ENCODE measurements at regions not wholly inside any gene's neighbourhood (a gene's known extent, or its start where the extent isn't known, plus 50 kb on each side); places are given as distances from the start of the nearest gene placed in this dataset.

DNA sequence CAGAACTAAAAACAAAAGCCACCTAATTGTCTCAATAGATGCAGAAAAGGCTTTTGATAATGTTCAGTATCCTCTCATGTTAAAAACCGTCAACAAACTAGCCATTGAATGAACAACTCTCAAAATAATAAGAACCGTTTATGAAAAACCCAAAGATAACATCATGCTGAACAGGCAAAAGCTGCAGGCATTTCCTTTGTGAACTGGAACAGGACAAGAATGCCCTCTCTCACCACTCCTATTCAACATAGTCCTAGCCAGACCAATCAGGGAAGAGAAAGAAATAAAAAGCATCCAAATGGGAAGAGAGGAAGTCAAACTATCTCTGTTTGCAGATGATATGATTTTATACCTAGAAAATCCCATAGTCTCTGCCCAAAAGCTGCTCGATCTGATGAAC, 179.6 kb upstream of the EDNRB start:
- Histone ChIP-seq H3K36me3 (no peaks in the 10 kb centered on the region), H3K4me3 (no peak overlapping the region), H3K27me3 (no peaks in the 10 kb centered on the region), H3K9ac (ENCODE audit: low read depth in 2 of 2, low read length in 2 of 2) (no peak overlapping the region), H3K9me3 (no peaks in the 10 kb centered on the region), H3K4me1 (no peaks in the 10 kb centered on the region), H3K27ac (no peak overlapping the region)
- intact Hi-C loops (cut with DNase I) = no loop called here
- TF ChIP-seq, protein P1, sequence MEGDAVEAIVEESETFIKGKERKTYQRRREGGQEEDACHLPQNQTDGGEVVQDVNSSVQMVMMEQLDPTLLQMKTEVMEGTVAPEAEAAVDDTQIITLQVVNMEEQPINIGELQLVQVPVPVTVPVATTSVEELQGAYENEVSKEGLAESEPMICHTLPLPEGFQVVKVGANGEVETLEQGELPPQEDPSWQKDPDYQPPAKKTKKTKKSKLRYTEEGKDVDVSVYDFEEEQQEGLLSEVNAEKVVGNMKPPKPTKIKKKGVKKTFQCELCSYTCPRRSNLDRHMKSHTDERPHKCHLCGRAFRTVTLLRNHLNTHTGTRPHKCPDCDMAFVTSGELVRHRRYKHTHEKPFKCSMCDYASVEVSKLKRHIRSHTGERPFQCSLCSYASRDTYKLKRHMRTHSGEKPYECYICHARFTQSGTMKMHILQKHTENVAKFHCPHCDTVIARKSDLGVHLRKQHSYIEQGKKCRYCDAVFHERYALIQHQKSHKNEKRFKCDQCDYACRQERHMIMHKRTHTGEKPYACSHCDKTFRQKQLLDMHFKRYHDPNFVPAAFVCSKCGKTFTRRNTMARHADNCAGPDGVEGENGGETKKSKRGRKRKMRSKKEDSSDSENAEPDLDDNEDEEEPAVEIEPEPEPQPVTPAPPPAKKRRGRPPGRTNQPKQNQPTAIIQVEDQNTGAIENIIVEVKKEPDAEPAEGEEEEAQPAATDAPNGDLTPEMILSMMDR (IDR thresholded peaks at IDR 0.05) = no peak
- no peak for DNase-seq

DNA sequence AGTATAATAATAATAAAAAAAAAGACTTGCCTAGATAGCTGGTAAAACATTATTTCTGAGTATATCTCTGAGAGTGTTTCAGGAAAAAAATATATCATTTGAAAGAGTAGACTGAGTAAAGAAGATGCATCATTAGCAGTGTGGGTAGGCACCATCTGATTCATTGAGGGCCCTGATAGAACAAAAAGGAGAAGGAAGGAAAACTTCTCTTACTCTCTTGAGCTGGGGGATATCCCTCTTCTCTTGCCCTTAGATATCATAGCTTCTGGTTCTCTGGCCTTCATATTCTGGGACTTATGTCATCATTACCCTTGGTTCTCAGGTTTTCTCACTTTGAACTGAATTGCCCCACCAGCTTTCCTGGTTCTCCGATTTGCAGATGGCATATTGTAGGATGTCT, 177.6 kb upstream of the EDNRB start:
- H3K9ac ChIP-seq (ENCODE audit: low read depth in 2 of 2, low read length in 2 of 2) = no peak overlapping the region
- intact Hi-C loops (cut with DNase I) = no loop called here
- no peak overlapping the region for H3K27ac ChIP-seq
- no peaks in the 10 kb centered on the region for H3K4me1 ChIP-seq
- no peaks in the 10 kb centered on the region for H3K9me3 ChIP-seq
- H3K36me3 ChIP-seq = no peaks in the 10 kb centered on the region
- DNase-seq = no peak
- no peak overlapping the region for H3K4me3 ChIP-seq
- no peaks in the 10 kb centered on the region for H3K27me3 ChIP-seq
- TF ChIP-seq, protein P1 (IDR thresholded peaks at IDR 0.05) = no peak

DNA sequence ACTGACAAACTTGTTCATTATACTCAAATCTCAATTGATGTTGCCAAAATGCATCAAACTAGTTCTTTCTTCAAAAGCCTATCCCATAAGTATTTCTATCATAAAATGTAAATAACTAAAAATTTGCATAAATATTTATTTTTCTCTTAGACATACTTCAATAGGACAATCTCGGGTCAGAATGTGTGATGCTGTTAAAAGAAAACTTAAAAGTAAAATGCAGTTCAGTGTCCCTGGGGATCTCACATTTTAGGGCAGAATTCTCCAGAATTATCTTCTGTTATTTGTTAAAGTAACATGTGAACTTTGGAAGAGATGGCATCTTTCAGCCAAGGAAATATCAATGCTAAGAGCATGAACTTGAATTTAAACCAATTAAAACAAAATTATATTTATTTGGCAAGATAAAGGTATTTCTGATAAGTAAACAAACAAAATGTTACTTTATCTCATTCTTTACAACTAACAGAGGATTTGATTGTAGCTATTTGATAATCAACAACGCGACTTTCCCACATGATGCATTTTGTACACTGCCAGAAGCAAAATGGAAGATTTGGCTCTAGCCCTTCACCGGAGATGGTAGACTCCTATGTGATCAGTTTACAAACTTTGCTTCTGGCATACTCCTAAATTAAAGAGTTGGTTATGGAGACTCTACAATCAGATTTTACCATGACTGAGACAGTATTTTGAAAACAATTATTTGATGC, 169.5 kb upstream of the EDNRB start:
- H3K4me1 ChIP-seq = no peaks in the 10 kb centered on the region
- no peak overlapping the region for H3K9ac ChIP-seq (ENCODE audit: low read depth in 2 of 2, low read length in 2 of 2)
- H3K36me3 ChIP-seq = no peaks in the 10 kb centered on the region
- H3K4me3 ChIP-seq = no peak overlapping the region
- intact Hi-C loops (cut with DNase I) = no loop called here
- no peaks in the 10 kb centered on the region for H3K9me3 ChIP-seq
- H3K27me3 ChIP-seq = no peaks in the 10 kb centered on the region
- no peak for DNase-seq
- TF ChIP-seq, protein P1 (IDR thresholded peaks at IDR 0.05) = no peak
- no peak overlapping the region for H3K27ac ChIP-seq

DNA sequence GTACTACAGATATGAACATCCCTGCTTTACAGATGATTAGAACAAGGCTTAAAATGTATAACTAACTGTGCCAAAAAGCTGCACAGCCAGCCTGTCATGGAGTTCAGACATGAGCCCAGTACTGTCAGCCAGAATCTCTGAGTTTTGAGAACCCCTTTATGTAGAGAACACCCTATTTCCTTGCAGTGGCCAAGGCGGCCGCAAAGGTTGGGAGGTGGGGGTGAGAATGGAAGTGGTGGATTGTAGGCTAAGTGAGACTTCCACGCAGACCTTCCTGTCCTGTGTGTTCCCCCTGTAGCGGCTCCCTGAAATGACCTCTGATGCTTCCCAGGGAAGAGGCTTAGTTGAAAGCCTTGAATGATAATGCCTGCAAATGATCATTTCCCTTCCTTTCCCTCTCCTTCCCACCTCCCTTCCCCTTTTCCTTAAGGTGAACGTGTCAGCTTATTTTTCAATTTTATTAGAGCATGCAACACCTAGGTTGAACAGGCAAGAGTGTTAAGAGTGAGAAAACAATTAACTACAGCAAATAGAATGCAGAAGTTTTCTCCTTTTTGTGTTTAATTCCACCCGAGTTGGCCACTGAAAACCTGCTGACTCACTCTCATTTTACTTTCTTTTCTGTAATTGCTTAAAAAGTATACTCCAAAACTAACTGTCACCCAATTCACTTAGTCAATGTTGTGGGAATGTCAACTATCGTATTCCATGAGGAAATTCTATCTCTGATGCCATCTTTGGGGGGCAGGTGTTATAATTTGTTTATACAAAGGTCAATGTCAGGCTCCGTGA, 167.0 kb upstream of the EDNRB start:
- DNase-seq = no peak
- Histone ChIP-seq H3K9ac (ENCODE audit: low read depth in 2 of 2, low read length in 2 of 2) (no peak overlapping the region), H3K4me3 (no peak overlapping the region), H3K27ac (no peak overlapping the region), H3K9me3 (no peaks in the 10 kb centered on the region), H3K4me1 (no peaks in the 10 kb centered on the region), H3K27me3 (no peaks in the 10 kb centered on the region), H3K36me3 (no peaks in the 10 kb centered on the region)
- TF ChIP-seq, protein P1 (IDR thresholded peaks at IDR 0.05) = no peak
- intact Hi-C loops (cut with DNase I) = no loop called here

DNA sequence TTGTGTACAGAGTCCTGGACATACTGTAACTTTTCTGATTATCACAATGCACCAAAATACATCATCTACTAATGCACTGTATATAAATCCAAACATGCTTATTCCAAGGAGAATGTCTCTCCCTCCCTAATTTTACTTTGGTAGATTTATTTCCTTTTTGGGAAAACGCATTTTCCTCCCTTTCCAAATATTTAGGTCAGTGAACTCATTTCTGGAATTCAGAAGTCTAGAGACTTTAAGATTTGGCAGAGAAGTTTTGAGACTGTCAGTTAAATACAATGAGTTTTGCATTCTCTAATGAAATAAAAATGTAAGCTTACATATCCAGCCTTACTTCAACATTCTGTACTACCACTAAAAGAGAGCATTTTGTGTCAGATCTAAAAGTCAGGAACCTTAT, 165.8 kb upstream of the EDNRB start:
- Histone ChIP-seq H3K36me3 (no peaks in the 10 kb centered on the region), H3K4me1 (no peaks in the 10 kb centered on the region), H3K9ac (ENCODE audit: low read depth in 2 of 2, low read length in 2 of 2) (no peak overlapping the region), H3K27ac (no peak overlapping the region), H3K4me3 (no peak overlapping the region), H3K9me3 (no peaks in the 10 kb centered on the region), H3K27me3 (no peaks in the 10 kb centered on the region)
- TF ChIP-seq, protein P1 (IDR thresholded peaks at IDR 0.05) = no peak
- DNase-seq = no peak
- intact Hi-C loops (cut with DNase I) = no loop called here

Data from colonic mucosa (tissue), 4 donors.